Suprapubic skin (tissue), 4 donors: ENCODE measurements at regions not wholly inside any gene's neighbourhood (a gene's known extent, or its start where the extent isn't known, plus 50 kb on each side); places are given as distances from the start of the nearest gene placed in this dataset.

Experiments used
- DNase-seq, 2 donors: peaks; one replicate each; pipeline ENCODE4 v3.0.0-alpha.2; 2019; ENCODE audit warnings: low spot score in 2 of 2
- H3K27ac ChIP-seq: fragments of 200-600 bp; sonication (generic); one replicate; pipeline ENCODE4 v1.5.1; 2019
- H3K27me3 ChIP-seq: fragments of 200-600 bp; sonication (generic); one replicate; pipeline ENCODE4 v1.5.1; 2019
- H3K36me3 ChIP-seq: fragments of 200-600 bp; sonication (generic); one replicate; pipeline ENCODE4 v1.5.1; 2019
- H3K4me1 ChIP-seq: fragments of 200-600 bp; sonication (generic); one replicate; pipeline ENCODE4 v1.5.1; 2019
- H3K4me3 ChIP-seq: fragments of 200-600 bp; sonication (generic); one replicate; pipeline ENCODE4 v1.5.1; 2019; ENCODE audit warnings: mild to moderate bottlenecking
- H3K9me3 ChIP-seq: fragments of 200-600 bp; sonication (generic); one replicate; pipeline ENCODE4 v1.5.1; 2019
- EP300 ChIP-seq: sonication (generic); formaldehyde crosslinking; IDR thresholded peaks from one replicate; pipeline ENCODE4 v1.6.1; 2017; ENCODE audit warnings: antibody characterized with exemption
- POLR2A ChIP-seq, 2 donors: fragments of 450-650 bp; IDR thresholded peaks; one replicate each; pipeline ENCODE4 v1.6.1; 2017; ENCODE audit warnings: antibody characterized with exemption in 2 of 2, mild to moderate bottlenecking in 2 of 2, moderate library complexity in 2 of 2
- POLR2AphosphoS5 ChIP-seq, 3 donors: sonication (generic); formaldehyde crosslinking; IDR thresholded peaks; one replicate each; pipeline ENCODE4 v1.6.1; 2017; ENCODE audit warnings: antibody characterized with exemption in 3 of 3
- WGBS: methylation state at CpG from one replicate; pipeline ENCODE4 v1.1.5; 2018; 5-methylcytosine and 5-hydroxymethylcytosine counted together
- TF ChIP-seq, protein P1 (sequence below), 2 donors: fragments of 200-600 bp in 1 of 2; fragments of 450-650 bp in 1 of 2; sonication (generic) in 1 of 2; IDR thresholded peaks; one replicate each; pipeline ENCODE4 v1.5.1; 2016 to 2019; ENCODE audit warnings: antibody characterized with exemption in 2 of 2, mild to moderate bottlenecking in 1 of 2, moderate library complexity in 1 of 2

DNA sequence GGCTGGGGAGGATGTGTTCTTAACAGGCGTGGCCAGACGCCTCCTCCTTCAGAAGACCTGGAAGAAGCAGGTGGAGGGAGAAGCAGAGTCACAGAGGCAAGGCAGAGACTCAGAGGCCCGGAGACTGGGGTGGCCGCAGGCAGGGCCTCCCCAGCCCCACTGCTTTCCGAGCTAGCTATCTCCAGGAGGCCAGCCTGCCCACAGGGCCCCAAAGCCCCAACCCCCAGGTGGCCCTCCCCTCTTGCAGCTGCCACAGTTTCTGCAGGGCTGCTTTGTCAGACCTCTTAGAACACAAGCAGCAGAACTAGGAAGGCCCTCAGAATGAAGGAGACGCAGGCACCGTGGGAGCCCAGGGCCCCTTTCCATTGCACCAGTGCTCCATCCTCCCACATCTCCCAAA is 69.0 kb upstream of the MLN start:
- 80% methylated on average over 6 of the region's 7 CpGs for WGBS
- no peak overlapping the region for H3K27ac ChIP-seq
- peaks cover 14% of the 10 kb centered on the region for H3K27me3 ChIP-seq
- H3K4me3 ChIP-seq: no peak overlapping the region
- no peaks in the 10 kb centered on the region for H3K4me1 ChIP-seq
- TF ChIP-seq POLR2AphosphoS5 (IDR thresholded peaks at IDR 0.05) (no peak), EP300 (no peak), POLR2A (IDR thresholded peaks at IDR 0.05) (no peak)
- TF ChIP-seq, protein P1, sequence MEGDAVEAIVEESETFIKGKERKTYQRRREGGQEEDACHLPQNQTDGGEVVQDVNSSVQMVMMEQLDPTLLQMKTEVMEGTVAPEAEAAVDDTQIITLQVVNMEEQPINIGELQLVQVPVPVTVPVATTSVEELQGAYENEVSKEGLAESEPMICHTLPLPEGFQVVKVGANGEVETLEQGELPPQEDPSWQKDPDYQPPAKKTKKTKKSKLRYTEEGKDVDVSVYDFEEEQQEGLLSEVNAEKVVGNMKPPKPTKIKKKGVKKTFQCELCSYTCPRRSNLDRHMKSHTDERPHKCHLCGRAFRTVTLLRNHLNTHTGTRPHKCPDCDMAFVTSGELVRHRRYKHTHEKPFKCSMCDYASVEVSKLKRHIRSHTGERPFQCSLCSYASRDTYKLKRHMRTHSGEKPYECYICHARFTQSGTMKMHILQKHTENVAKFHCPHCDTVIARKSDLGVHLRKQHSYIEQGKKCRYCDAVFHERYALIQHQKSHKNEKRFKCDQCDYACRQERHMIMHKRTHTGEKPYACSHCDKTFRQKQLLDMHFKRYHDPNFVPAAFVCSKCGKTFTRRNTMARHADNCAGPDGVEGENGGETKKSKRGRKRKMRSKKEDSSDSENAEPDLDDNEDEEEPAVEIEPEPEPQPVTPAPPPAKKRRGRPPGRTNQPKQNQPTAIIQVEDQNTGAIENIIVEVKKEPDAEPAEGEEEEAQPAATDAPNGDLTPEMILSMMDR (IDR thresholded peaks at IDR 0.05): no peak
- DNase-seq: no peak
- no peaks in the 10 kb centered on the region for H3K36me3 ChIP-seq
- H3K9me3 ChIP-seq: no peaks in the 10 kb centered on the region

DNA sequence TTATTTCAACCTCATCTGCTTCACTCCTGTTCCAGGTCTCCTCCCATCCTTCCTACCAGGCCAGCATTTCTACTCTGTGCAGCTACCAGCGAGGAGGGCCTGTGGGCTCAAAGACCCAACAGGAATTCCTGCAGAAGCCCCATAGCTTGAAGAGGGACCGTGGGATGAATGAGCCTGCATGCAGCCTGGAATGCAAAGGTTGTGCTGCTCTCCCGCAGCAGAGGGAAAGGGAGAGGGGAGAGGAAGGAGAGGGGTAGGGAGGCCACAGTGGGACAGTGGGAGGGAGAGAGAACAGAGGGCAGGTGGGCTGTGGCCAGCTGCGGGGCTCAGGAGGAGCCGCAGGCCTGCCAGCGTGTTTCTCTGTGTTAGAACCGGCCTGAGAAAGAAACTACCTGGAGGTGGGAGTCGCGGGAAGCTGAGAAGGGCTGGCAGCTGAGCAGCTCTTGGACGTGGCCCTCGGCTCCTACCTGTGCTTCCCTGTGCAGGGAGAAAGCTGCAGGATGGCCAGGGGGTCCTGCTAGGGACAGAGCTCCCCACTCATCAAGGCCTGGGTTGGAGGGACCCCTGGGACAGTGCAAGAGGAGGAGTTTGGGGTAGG is 66.1 kb upstream of the MLN start:
- Histone ChIP-seq H3K27ac (no peak overlapping the region), H3K36me3 (no peaks in the 10 kb centered on the region), H3K4me1 (no peaks in the 10 kb centered on the region), H3K4me3 (no peak overlapping the region), H3K9me3 (no peaks in the 10 kb centered on the region), H3K27me3 (peaks cover 7% of the 10 kb centered on the region)
- WGBS: 69% methylated on average over 11 of the region's 11 CpGs
- DNase-seq: no peak
- TF ChIP-seq EP300 (no peak), POLR2A (IDR thresholded peaks at IDR 0.05) (no peak), POLR2AphosphoS5 (IDR thresholded peaks at IDR 0.05) (no peak)
- TF ChIP-seq, protein P1 (IDR thresholded peaks at IDR 0.05): no peak

DNA sequence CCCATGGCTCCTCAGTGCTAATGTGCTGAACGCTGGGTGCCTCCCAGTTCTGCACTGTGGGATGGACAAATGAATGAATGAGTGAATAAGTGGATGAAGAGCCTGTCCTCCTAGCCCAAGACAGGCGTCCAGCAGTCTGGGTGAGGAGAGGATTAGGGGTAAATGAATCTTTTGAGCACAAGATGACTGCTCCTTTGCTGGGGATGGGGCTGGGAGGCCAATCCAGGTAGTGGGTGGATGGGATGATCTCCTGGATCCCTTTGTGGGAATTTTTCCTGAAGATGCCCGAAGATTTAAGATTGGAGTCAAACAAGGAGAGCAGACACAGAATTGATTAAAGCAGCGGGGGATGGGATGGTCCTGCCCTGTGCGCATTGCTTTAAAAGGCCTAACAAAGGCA is 65.3 kb upstream of the MLN start:
- WGBS: 75% methylated on average over 5 of the region's 5 CpGs
- Histone ChIP-seq H3K27ac (no peak overlapping the region), H3K27me3 (peaks cover 7% of the 10 kb centered on the region), H3K36me3 (no peaks in the 10 kb centered on the region), H3K4me1 (no peaks in the 10 kb centered on the region), H3K9me3 (no peaks in the 10 kb centered on the region), H3K4me3 (no peak overlapping the region)
- DNase-seq: no peak
- TF ChIP-seq EP300 (no peak), POLR2AphosphoS5 (IDR thresholded peaks at IDR 0.05) (no peak), POLR2A (IDR thresholded peaks at IDR 0.05) (no peak)
- TF ChIP-seq, protein P1 (IDR thresholded peaks at IDR 0.05): no peak

DNA sequence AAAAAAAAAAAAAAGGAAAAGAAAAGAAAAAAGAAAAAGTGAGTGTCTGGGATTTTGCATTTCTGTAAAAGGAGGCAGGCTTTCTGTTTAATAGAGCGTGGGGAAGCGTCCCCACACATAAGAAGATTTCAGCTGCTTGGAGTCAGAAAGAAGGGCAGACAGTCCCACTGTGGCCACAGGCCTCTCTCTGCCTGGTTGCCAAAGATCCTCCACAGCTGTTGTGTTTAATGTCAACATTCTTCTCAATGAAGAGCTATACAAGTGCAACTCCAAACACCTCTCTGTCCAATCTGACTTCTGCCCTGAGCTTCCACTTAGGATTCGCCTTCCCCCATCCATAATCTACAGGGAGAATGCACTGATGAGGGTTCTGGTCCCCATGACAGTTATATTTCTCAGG is 64.3 kb upstream of the MLN start:
- Histone ChIP-seq H3K4me3 (no peak overlapping the region), H3K27me3 (peaks cover 7% of the 10 kb centered on the region), H3K27ac (no peak overlapping the region), H3K9me3 (no peaks in the 10 kb centered on the region), H3K36me3 (no peaks in the 10 kb centered on the region), H3K4me1 (no peaks in the 10 kb centered on the region)
- DNase-seq: no peak
- TF ChIP-seq EP300 (no peak), POLR2A (IDR thresholded peaks at IDR 0.05) (no peak), POLR2AphosphoS5 (IDR thresholded peaks at IDR 0.05) (no peak)
- TF ChIP-seq, protein P1 (IDR thresholded peaks at IDR 0.05): no peak
- WGBS: 98% methylated on average over 3 of the region's 3 CpGs

DNA sequence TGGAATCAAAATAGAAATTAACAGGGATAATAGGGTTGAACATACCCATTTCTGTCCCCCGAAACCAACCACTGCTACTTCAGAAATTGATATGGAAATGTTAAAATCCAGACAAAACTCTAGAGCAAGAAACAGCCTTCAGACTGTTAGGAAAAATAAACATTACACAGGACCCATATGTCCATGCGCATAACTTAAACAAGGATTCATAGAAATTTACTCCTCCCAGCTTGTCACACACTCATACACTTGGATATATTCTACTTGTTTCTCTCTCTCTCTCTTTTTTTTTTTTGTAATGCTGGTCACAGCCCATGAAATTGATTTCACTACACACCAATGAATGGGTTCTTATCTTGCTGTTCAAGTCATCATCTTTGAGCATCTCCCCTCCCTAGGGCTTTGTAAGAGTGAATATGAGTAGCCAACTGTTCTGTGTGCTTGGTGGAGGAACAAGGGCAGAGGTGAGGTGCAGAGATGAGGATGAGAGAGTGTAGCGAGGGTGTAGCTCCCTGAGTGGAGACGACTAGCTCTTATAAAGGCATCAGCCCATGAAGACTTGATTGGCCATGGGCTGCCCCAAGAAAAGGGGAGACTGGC is 61.8 kb upstream of the MLN start:
- H3K4me3 ChIP-seq: no peak overlapping the region
- H3K27ac ChIP-seq: no peak overlapping the region
- H3K36me3 ChIP-seq: no peaks in the 10 kb centered on the region
- no peak for DNase-seq
- 77% methylated on average over 4 of the region's 4 CpGs for WGBS
- H3K27me3 ChIP-seq: peaks cover 3% of the 10 kb centered on the region
- H3K4me1 ChIP-seq: peaks cover 11% of the 10 kb centered on the region
- H3K9me3 ChIP-seq: no peaks in the 10 kb centered on the region
- TF ChIP-seq POLR2A (IDR thresholded peaks at IDR 0.05) (no peak), EP300 (no peak), POLR2AphosphoS5 (IDR thresholded peaks at IDR 0.05) (no peak)
- TF ChIP-seq, protein P1 (IDR thresholded peaks at IDR 0.05): no peak
